HL-60 (cell line): ENCODE measurements at regions not wholly inside any gene's neighbourhood (a gene's known extent, or its start where the extent isn't known, plus 50 kb on each side); places are given as distances from the start of the nearest gene placed in this dataset.

ENCODE experiments used
- DNase-seq, 2 experiments: peaks; one replicate each; pipeline ENCODE4 v3.0.0-alpha.2; 2010 to 2020; ENCODE audit warnings: low read depth in 1 of 2, low spot score in 1 of 2
- H3K27ac ChIP-seq: fragments of 250-450 bp; sonication (Bioruptor Pico); replicated peaks from 2 replicates; pipeline ENCODE4 v1.5.1; 2020; ENCODE audit warnings: mild to moderate bottlenecking, moderate library complexity
- H3K27me3 ChIP-seq: fragments of 250-450 bp; sonication (Bioruptor Pico); 2 replicates; pipeline ENCODE4 v1.5.1; 2021; ENCODE audit warnings: mild to moderate bottlenecking, moderate library complexity; ENCODE audit not compliant: insufficient read depth, poor library complexity, severe bottlenecking
- H3K4me3 ChIP-seq: replicated peaks from 2 replicates; pipeline ENCODE4 v1.5.1; 2011; ENCODE audit warnings: mild to moderate bottlenecking, control low read depth, low read length; ENCODE audit not compliant: insufficient read depth
- CTCF ChIP-seq: IDR thresholded peaks from one replicate; pipeline ENCODE4 v1.5.1; 2011; ENCODE audit warnings: low read length, control low read depth, inconsistent platforms; ENCODE audit not compliant: insufficient read depth
- GABPA ChIP-seq: IDR thresholded peaks from 2 replicates; pipeline ENCODE4 v1.6.1; 2012; ENCODE audit warnings: low read depth
- POLR2AphosphoS5 ChIP-seq: IDR thresholded peaks from 2 replicates; pipeline ENCODE4 v1.6.1; 2012; ENCODE audit warnings: low read depth
- REST ChIP-seq: IDR thresholded peaks from 2 replicates; pipeline ENCODE4 v1.6.1; 2012; ENCODE audit warnings: low read depth; ENCODE audit not compliant: insufficient replicate concordance
- SPI1 ChIP-seq: IDR thresholded peaks from 2 replicates; pipeline ENCODE4 v1.6.1; 2012; ENCODE audit warnings: low read depth, mild to moderate bottlenecking, borderline replicate concordance

- Histone ChIP-seq H3K27ac (no peak overlapping the region), H3K4me3 (no peak overlapping the region), H3K27me3 (no peaks in the 10 kb centered on the region)
- no peak for DNase-seq
- no peak for TF ChIP-seq POLR2AphosphoS5
- TF ChIP-seq SPI1: no peak
- no peak for TF ChIP-seq CTCF
- no peak for TF ChIP-seq REST
- TF ChIP-seq GABPA: no peak
Observed at GRCh38 chr10:89959433-89960110, 258.2 kb downstream of the KIF20B start.

GRCh38 chr10:89963451-89964102, 262.2 kb downstream of the KIF20B start:
- H3K27ac ChIP-seq: no peak overlapping the region
- DNase-seq: no peak
- H3K4me3 ChIP-seq: no peak overlapping the region
- H3K27me3 ChIP-seq: no peaks in the 10 kb centered on the region
- TF ChIP-seq CTCF (no peak), REST (no peak), POLR2AphosphoS5 (no peak), SPI1 (no peak), GABPA (no peak)

GRCh38 chr10:89966211-89966610, 264.8 kb downstream of the KIF20B start:
- DNase-seq: no peak
- no peak for TF ChIP-seq SPI1
- no peak for TF ChIP-seq GABPA
- no peak for TF ChIP-seq POLR2AphosphoS5
- Histone ChIP-seq H3K4me3 (no peak overlapping the region), H3K27me3 (no peaks in the 10 kb centered on the region), H3K27ac (no peak overlapping the region)

- peaks cover 3% of the 10 kb centered on the region for H3K27me3 ChIP-seq
- H3K4me3 ChIP-seq: no peak overlapping the region
- no peak overlapping the region for H3K27ac ChIP-seq
- DNase-seq: no peak
- TF ChIP-seq SPI1 (no peak), GABPA (no peak), POLR2AphosphoS5 (no peak), REST (no peak), CTCF (no peak)
Observed at GRCh38 chr10:89973326-89973725, 271.9 kb downstream of the KIF20B start.
